ENCODE measurements at regions not wholly inside any gene's neighbourhood (a gene's known extent, or its start where the extent isn't known, plus 50 kb on each side); places are given as distances from the start of the nearest gene placed in this dataset.

- no peak for TF ChIP-seq CTCF (IDR thresholded peaks at IDR 0.05)
- no peak for TF ChIP-seq POLR2A (IDR thresholded peaks at IDR 0.05)
Measured at GRCh38 chr1:175890958-175891357, 147.6 kb upstream of the TNR start.

Measured in prostate gland (tissue), 2 donors.